Upper lobe of left lung (tissue), 4 donors: ENCODE measurements at regions not wholly inside any gene's neighbourhood (a gene's known extent, or its start where the extent isn't known, plus 50 kb on each side); places are given as distances from the start of the nearest gene placed in this dataset.
"Not testable (repeated sequence)": the region's sequence is repeated elsewhere in the genome, so short reads cannot be mapped to it uniquely, and the experiment has no call there.

Experiments used
- EP300 ChIP-seq, 4 donors: sonication (generic); formaldehyde crosslinking; IDR thresholded peaks; one replicate each; pipeline ENCODE4 v1.5.1; 2017; ENCODE audit warnings: antibody characterized with exemption in 4 of 4, control low read depth in 2 of 4
- POLR2A ChIP-seq, 4 donors: fragments of 450-650 bp; IDR thresholded peaks; one replicate each; pipeline ENCODE4 v1.5.1; 2016 to 2017; ENCODE audit warnings: antibody characterized with exemption in 4 of 4, mild to moderate bottlenecking in 2 of 4
- POLR2AphosphoS5 ChIP-seq, 2 donors: sonication (generic); formaldehyde crosslinking; IDR thresholded peaks; one replicate each; pipeline ENCODE4 v1.5.1; 2017; ENCODE audit warnings: antibody characterized with exemption in 2 of 2
- TF ChIP-seq, protein P1 (sequence below), 6 experiments: fragments of 450-650 bp in 4 of 6; fragments of 200-600 bp in 2 of 6; sonication (generic) in 2 of 6; IDR thresholded peaks; one replicate each; pipeline ENCODE4 v1.5.1; 2016 to 2019; ENCODE audit warnings: antibody characterized with exemption in 6 of 6

DNA sequence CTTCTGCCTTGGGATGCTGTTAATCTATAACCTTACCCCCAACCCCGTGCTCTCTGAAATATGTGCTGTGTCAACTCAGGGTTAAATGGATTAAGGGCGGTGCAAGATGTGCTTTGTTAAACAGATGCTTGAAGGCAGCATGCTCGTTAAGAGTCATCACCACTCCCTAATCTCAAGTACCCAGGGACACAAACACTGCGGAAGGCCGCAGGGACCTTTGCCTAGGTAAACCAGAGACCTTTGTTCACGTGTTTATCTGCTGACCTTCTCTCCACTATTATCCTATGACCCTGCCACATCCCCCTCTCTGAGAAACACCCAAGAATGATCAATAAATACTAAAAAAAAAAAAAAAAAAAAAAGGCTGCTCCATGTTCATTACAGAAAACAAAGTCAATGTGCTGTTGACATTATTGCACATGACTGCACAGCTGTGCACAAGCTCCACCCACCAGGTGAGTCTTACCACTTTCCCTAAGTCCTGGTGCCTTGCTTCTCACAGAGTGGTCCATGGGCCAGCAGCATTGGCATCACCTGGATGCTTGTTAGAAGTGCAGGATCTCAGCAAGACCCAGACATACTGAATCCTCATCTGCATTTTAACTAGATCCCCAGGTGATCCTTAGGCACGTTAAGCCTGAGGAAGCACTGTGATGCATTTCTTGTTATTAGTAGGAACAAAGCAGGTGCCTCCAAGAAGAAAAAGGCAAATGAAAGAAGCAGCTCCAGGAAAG is 127.0 kb downstream of the TMX1 start:
- TF ChIP-seq EP300, POLR2AphosphoS5, POLR2A (IDR thresholded peaks at IDR 0.05): not testable (repeated sequence)
- TF ChIP-seq, protein P1, sequence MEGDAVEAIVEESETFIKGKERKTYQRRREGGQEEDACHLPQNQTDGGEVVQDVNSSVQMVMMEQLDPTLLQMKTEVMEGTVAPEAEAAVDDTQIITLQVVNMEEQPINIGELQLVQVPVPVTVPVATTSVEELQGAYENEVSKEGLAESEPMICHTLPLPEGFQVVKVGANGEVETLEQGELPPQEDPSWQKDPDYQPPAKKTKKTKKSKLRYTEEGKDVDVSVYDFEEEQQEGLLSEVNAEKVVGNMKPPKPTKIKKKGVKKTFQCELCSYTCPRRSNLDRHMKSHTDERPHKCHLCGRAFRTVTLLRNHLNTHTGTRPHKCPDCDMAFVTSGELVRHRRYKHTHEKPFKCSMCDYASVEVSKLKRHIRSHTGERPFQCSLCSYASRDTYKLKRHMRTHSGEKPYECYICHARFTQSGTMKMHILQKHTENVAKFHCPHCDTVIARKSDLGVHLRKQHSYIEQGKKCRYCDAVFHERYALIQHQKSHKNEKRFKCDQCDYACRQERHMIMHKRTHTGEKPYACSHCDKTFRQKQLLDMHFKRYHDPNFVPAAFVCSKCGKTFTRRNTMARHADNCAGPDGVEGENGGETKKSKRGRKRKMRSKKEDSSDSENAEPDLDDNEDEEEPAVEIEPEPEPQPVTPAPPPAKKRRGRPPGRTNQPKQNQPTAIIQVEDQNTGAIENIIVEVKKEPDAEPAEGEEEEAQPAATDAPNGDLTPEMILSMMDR (IDR thresholded peaks at IDR 0.05) = not testable (repeated sequence)
